HG03039 (cell line): ENCODE measurements at regions not wholly inside any gene's neighbourhood (a gene's known extent, or its start where the extent isn't known, plus 50 kb on each side); places are given as distances from the start of the nearest gene placed in this dataset.
"Not testable (repeated sequence)": the region's sequence is repeated elsewhere in the genome, so short reads cannot be mapped to it uniquely, and the experiment has no call there.

Source experiments
- ATAC-seq: cut with Tn5 transposase; IDR thresholded peaks from one replicate; pipeline ENCODE4 v1.9.1; 2021; ENCODE audit warnings: mild to moderate bottlenecking, moderate library complexity; ENCODE audit not compliant: unreplicated experiment

DNA sequence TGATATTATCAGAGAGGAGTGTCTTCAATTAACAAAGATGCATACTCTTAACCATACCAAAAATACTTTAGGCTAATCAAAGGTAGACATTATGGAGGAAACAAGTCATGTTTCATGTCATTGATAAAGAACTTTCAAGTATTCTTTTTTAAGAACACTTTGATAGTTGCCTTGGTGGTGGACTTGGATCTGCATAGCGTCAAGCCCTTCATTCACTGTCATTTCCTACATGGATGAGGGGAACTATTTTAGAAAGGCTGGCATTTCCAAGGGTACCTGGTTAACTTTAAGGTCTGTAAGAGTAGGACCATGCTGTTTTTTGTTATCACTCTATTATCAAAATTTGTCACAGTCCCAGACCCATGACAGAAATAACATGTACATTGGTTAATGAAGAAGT is 622.5 kb downstream of the PKHD1 start:
- ATAC-seq = no peak

DNA sequence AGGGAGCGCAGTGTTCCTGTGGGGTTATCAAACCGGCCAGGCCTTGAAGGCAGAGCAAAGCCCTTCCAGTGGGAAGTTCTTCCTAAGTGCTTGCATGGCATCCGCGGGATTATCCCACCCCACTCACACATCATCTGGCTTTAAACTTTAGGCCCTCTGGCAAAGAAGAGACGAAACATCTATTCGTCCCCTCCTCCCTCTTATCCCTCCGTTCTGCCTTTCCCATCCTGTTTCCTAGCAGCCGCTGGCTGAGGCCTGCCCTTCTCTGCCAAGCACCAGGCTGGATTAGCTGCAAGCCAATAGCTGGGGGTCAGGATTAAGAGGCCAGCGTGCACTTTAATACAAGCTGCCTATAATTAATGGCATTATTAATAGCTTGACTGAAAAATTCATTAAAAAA is 621.0 kb downstream of the PKHD1 start:
- ATAC-seq = no peak

DNA sequence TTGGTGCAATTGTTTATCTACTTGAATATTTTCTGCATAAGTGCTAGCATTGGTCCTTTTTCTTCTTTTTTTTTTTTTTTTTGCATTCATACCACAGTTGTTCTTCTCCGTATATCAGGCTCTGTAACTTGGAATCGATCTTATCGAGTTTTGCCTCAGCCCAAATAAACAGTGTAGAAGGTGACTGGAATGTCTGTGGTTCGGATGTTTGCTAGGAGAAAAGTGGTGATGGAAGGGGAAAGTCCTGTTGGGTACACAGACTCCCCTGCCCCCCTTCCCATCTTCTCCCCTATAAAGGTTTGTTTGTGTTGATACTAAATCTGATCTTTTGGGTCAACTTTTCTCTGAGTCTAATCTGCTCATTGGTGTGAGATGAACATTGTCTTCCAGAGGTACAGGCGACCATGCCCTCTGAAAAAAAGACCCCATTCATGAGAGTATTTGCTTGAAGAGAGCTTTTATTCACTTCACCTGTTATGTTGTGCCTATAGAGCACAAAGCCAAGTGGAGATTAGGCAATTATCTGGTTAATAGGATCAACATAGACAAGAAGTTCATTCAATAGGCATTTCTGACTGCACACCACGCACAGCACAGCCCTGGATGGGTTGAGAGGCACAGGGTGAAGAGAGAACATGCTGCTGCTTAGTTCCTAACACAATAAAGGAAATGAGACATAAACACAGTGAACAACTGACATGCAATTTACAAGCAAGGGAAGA is 620.0 kb downstream of the PKHD1 start:
- no peak for ATAC-seq

DNA sequence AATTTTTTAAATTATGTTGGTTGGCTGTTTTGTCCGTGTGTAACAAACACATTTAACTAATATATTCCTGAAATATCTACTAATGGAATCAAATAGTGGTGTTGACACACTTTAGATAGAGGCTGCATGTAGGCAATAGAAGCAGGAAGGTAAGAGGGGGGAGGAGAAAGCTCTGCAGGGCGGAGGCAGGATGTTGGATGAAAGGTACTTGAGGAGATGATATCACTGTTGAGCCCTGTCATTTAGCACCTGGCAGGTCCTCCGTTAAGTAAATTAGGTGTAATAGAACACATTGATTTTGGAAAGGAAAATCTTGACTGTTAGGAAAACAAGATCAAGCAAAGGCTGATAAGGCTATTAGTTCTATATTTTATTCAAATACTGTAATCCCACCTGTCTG is 618.7 kb downstream of the PKHD1 start:
- ATAC-seq = no peak

GRCh38 chr6:51472745-51473487 is 614.5 kb downstream of the PKHD1 start:
- no peak for ATAC-seq

DNA sequence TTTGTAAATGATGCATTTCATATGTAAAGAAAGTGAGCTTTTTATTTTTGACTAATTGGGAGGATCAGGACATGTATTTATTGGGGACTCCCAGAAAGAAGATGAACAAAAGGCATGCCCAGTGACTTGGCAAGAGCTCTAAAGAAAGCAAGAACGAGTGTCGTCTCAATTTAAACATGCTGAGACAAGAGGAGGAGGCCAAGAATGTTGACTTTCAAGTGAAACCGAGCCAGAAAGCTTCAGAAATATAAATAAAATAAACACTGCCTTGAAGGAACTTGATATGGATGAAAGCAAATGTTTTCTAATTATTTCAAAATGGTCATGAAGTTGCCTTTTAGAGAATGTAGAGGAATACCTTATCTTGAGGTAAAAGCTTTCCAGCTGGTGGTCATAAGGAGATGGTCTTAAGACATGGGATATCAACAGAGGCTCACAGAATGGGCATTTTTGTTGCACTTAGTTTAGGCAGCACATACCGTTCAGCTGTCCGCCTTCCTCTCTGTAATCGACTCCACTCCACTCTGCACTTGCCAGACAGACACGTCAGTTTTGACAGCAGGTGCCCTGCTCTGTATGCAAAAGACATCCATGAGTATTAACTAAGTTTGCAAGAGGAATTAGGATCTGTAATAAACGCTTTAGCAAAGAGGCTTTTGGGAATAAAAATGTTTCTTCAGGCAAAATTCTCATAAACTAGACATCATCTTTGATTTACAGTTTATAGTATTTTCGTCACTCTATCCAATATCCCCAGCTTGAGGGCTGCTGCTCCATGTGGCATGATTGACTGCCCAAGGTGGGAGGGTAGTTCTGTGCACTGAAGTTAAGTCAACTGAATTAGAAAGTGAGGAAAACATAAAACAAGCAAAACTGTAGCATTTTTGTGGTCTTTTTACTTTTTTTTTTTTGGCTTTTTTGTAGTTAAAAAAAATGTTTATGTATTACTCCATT is 613.1 kb downstream of the PKHD1 start:
- ATAC-seq = no peak

DNA sequence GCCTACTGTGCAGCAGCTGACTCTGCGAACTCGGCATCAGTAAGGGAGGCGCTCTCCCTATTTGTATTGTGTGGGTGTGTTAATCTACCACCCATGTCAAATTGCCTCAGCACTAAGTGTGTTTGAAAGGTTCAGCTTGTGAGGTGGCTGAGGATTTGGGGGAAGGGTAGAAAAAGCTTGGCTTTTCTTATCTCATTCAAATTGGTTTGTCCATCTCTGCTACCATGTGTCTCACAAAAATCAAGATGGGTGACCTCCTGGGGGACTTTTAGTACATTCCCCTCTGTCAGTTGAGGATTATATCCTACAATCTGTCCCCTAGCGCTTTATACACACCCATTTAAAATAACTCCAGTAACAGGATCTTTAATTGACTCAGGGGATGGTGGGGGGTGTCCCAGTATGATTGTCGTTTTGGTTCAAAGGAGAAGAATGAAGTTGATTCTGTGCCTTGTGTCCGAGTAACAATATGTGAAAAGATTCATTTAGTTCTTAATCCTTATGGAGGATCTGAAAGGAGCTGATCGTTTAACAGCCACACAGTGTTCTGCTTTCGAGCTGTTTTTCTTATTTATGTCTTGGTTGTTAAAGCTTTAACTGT is 609.6 kb downstream of the PKHD1 start:
- ATAC-seq = no peak

- ATAC-seq = no peak
These were observed 608.1 kb downstream of the PKHD1 start for GRCh38 chr6:51479296-51479695.

DNA sequence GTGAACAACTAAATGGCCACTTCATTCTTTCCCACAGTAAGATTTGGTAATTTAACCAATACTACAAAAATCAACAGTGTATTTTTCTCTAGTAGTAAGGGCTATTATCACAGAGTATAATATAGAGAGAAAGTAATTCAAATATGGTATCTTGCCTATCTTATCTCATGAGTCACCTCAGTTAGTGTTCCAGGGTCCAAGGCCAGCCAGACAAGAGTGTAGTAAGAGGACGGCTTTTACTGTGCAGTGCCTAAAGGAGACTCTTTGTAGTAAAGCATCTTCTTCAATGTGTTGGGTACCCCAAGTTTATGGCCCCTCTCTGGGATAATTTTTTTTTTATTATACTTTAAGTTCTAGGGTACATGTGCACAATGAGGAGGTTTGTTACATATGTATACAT is 607.4 kb downstream of the PKHD1 start:
- ATAC-seq = no peak

GRCh38 chr6:51485869-51486268 is 601.5 kb downstream of the PKHD1 start:
- not testable (repeated sequence) for ATAC-seq

DNA sequence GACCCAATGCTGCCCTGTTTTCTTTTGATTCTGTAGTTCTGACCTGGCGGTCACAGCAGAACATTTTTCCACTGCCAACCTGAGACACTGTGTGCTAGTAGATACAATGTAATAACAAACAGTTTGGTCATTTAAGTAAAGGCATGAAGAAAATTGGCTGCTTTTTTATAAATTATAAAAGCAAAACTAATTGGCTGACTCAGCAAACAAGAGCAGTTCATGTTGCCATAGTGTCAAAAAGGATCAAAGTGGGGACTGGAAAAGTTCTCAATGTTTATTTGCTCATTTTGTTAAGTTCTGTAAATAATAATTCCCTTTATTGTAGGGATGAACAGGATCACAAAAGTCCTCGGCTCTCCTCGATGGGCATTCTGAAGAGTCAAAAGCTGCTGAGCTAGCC is 599.5 kb downstream of the PKHD1 start:
- no peak for ATAC-seq

GRCh38 chr6:51489133-51489532 is 598.3 kb downstream of the PKHD1 start:
- no peak for ATAC-seq

DNA sequence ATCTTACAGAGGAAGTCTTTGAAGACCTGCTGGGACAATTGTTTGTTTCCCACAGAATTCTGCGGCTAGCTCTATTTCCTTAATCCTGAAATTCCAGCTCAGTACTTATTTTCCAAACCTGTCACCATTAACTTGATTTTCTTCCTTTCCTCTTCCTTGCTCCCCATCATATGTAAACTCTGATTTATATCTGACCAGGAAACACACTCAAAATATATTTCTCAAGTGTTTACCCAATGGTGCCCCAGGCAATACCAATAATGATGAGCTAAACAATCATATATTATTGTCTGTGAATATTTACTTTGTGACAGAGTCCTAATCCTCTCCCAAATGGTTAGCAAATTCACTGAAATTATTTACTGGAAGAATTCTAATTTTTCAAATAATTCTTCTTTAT is 597.3 kb downstream of the PKHD1 start:
- no peak for ATAC-seq

GRCh38 chr6:51494342-51494741 is 593.1 kb downstream of the PKHD1 start:
- ATAC-seq = no peak

- no peak for ATAC-seq
These were observed 592.3 kb downstream of the PKHD1 start for GRCh38 chr6:51495096-51495495.

GRCh38 chr6:51495610-51496396 is 591.6 kb downstream of the PKHD1 start:
- ATAC-seq = no peak

DNA sequence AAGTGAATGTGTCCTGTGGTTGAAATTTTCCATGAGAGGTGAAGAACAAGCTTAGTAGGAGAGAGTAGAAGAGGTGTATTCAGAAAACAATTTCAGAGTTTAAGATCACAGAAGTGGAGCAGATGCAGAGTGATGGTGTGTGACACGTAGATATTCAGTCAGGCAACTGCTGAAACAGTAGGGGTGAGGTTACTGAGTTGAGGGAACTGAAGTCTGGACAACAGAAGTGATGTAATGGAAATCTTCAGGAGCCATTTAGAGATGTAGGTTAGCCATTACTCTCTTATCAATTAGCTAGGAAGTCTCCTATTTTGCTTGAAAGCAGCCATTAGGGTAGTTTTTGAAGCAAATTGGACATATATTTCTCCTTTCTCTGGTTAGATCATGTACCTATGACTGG is 584.4 kb downstream of the PKHD1 start:
- no peak for ATAC-seq

GRCh38 chr6:51505434-51505833 is 582.0 kb downstream of the PKHD1 start:
- ATAC-seq = no peak

- no peak for ATAC-seq
These were observed 577.8 kb downstream of the PKHD1 start for GRCh38 chr6:51509597-51509996.

- no peak for ATAC-seq
These were observed 576.3 kb downstream of the PKHD1 start for GRCh38 chr6:51511081-51511480.
